CD14-positive monocyte (primary cell): ENCODE measurements at regions not wholly inside any gene's neighbourhood (a gene's known extent, or its start where the extent isn't known, plus 50 kb on each side); places are given as distances from the start of the nearest gene placed in this dataset.

Experiments used
- DNase-seq, 3 donors: peaks; one replicate each; pipeline ENCODE4 v3.0.0-alpha.2; 2011 to 2022
- H2AFZ ChIP-seq: 2 replicates; pipeline ENCODE4 v1.6.0; 2012; ENCODE audit warnings: mild to moderate bottlenecking, low read depth, low read length, inconsistent platforms; ENCODE audit not compliant: insufficient read depth, poor library complexity, severe bottlenecking
- H3K27ac ChIP-seq, 2 donors: 1 replicate in 1 of 2; 2 replicates in 1 of 2; pipeline ENCODE4 v1.5.1; 2012 to 2013; ENCODE audit warnings: low read length in 2 of 2, control low read depth in 1 of 2, inconsistent platforms in 1 of 2, low read depth in 1 of 2, mild to moderate bottlenecking in 1 of 2
- H3K27me3 ChIP-seq, 2 donors: one replicate each; pipeline versions ENCODE4 v1.6.0 to v1.6.1; 2011 to 2013; ENCODE audit warnings: low read length in 2 of 2; ENCODE audit not compliant: control insufficient read depth in 2 of 2, insufficient read depth in 2 of 2
- H3K36me3 ChIP-seq, 2 donors: replicated peaks in 1 of 2; 1 replicate in 1 of 2; 2 replicates in 1 of 2; pipeline versions ENCODE4 v1.5.1 to v1.6.1; 2012 to 2013; ENCODE audit warnings: low read length in 2 of 2, control low read depth in 1 of 2, inconsistent platforms in 1 of 2, mild to moderate bottlenecking in 1 of 2; ENCODE audit not compliant: insufficient read depth in 2 of 2, control insufficient read depth in 1 of 2
- H3K4me1 ChIP-seq, 2 donors: 1 replicate in 1 of 2; 2 replicates in 1 of 2; pipeline versions ENCODE4 v1.5.1 to v1.6.1; 2012 to 2013; ENCODE audit warnings: low read length in 2 of 2, control low read depth in 1 of 2, inconsistent platforms in 1 of 2, mild to moderate bottlenecking in 1 of 2, moderate library complexity in 1 of 2; ENCODE audit not compliant: insufficient read depth in 2 of 2, control insufficient read depth in 1 of 2
- H3K4me2 ChIP-seq: replicated peaks from 2 replicates; pipeline ENCODE3; 2012; ENCODE audit warnings: low read length, moderate library complexity, mild to moderate bottlenecking; ENCODE audit not compliant: poor library complexity, severe bottlenecking; ENCODE audit errors: extremely low read depth
- H3K4me3 ChIP-seq, 3 experiments: fragments of 200-600 bp in 1 of 3; sonication (generic) in 1 of 3; replicated peaks in 1 of 3; 1 replicate in 2 of 3; 2 replicates in 1 of 3; pipeline ENCODE4 v1.5.1; 2011 to 2013; ENCODE audit warnings: low read length in 3 of 3, mild to moderate bottlenecking in 3 of 3, control low read depth in 2 of 3, low read depth in 2 of 3, inconsistent platforms in 1 of 3, moderate library complexity in 1 of 3
- H3K79me2 ChIP-seq: 2 replicates; pipeline ENCODE4 v1.6.0; 2012; ENCODE audit warnings: mild to moderate bottlenecking, control low read depth, inconsistent platforms, low read length, moderate library complexity; ENCODE audit not compliant: insufficient read depth
- H3K9ac ChIP-seq: 2 replicates; pipeline ENCODE4 v1.6.0; 2017; ENCODE audit warnings: low read length, mild to moderate bottlenecking; ENCODE audit not compliant: insufficient read depth, poor library complexity, severe bottlenecking
- H3K9me3 ChIP-seq, 2 donors: replicated peaks in 1 of 2; 1 replicate in 1 of 2; 2 replicates in 1 of 2; pipeline versions ENCODE4 v1.5.1 to v1.6.1; 2012 to 2013; ENCODE audit warnings: low read length in 2 of 2, control low read depth in 1 of 2; ENCODE audit not compliant: control insufficient read depth in 1 of 2, insufficient read depth in 1 of 2
- H4K20me1 ChIP-seq: 2 replicates; pipeline ENCODE4 v1.6.0; 2012; ENCODE audit warnings: mild to moderate bottlenecking, low read length, control low read depth, moderate library complexity; ENCODE audit not compliant: insufficient read depth
- H3K27ac Mint-ChIP-seq, 7 donors: one replicate each; pipeline ENCODE4 v1.8.0; 2020; ENCODE audit warnings: mild to moderate bottlenecking in 7 of 7, mixed read lengths in 7 of 7, moderate library complexity in 6 of 7, inconsistent platforms in 2 of 7
- H3K27me3 Mint-ChIP-seq, 3 donors: one replicate each; pipeline ENCODE4 v1.8.0; 2021 to 2022; ENCODE audit warnings: low read depth in 3 of 3, mild to moderate bottlenecking in 3 of 3, mixed read lengths in 3 of 3, moderate library complexity in 3 of 3, inconsistent platforms in 1 of 3
- H3K36me3 Mint-ChIP-seq, 2 donors: one replicate each; pipeline ENCODE4 v1.8.0; 2020; ENCODE audit warnings: mixed read lengths in 2 of 2, inconsistent platforms in 1 of 2, mild to moderate bottlenecking in 1 of 2
- H3K4me1 Mint-ChIP-seq: one replicate; pipeline ENCODE4 v1.8.0; 2020; ENCODE audit warnings: mild to moderate bottlenecking, mixed read lengths
- H3K4me3 Mint-ChIP-seq, 2 donors: one replicate each; pipeline ENCODE4 v1.8.0; 2020; ENCODE audit warnings: mild to moderate bottlenecking in 2 of 2, mixed read lengths in 2 of 2, moderate library complexity in 1 of 2
- H3K9me3 Mint-ChIP-seq, 7 donors: one replicate each; pipeline ENCODE4 v1.8.0; 2020 to 2022; ENCODE audit warnings: mixed read lengths in 7 of 7, mild to moderate bottlenecking in 6 of 7, moderate library complexity in 6 of 7, inconsistent platforms in 2 of 7
- WGBS: methylation state at CpG from one replicate; pipeline ENCODE4 v1.1.5; 2013; ENCODE audit warnings: missing lambda C conversion rate; ENCODE audit not compliant: insufficient coverage; 5-methylcytosine and 5-hydroxymethylcytosine counted together
- intact Hi-C, 2 donors: fragments of 100-400 bp; cut with micrococcal nuclease; formaldehyde crosslinking; loops; one replicate each; pipeline versions ENCODE4 v1.15.0 to v1.15.1; 2023
- TF ChIP-seq, protein P1 (sequence below): fragments of 200-600 bp; IDR thresholded peaks from one replicate; pipeline ENCODE4 v1.8.0; 2022; ENCODE audit warnings: antibody characterized with exemption, mild to moderate bottlenecking

DNA sequence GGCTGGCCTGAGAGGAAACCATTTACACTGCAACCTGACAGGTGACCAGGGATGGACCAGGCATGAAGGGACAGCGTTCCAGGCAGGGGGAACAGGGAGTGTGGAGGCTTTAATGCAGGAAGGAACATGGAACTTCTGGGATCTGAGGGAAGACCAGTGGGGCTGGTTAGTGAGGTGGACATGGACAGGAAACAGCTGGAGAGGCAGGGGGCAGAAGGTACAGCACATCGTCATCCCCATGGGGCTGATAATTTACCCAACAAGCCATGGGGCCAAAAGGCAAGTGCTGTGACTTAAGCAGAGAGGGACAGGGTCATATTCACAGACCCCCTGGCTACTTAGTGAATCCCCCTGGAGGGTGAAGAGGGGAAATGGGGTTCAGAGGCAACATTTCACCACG, 77.0 kb upstream of the LARS2 start:
- H3K27ac Mint-ChIP-seq = no peak overlapping the region
- Histone ChIP-seq H3K4me1 (no peaks in the 10 kb centered on the region), H3K9ac (no peak overlapping the region), H4K20me1 (no peaks in the 10 kb centered on the region), H3K36me3 (no peaks in the 10 kb centered on the region), H3K9me3 (no peaks in the 10 kb centered on the region), H2AFZ (no peak overlapping the region), H3K4me3 (no peak overlapping the region), H3K4me2 (no peak overlapping the region), H3K27me3 (peaks cover 3 to 6% of the 10 kb centered on the region in 2 donors), H3K79me2 (no peaks in the 10 kb centered on the region), H3K27ac (no peak overlapping the region)
- H3K27me3 Mint-ChIP-seq = peaks cover 7 to 14% (median 9%) of the 10 kb centered on the region in 3 donors
- TF ChIP-seq, protein P1, sequence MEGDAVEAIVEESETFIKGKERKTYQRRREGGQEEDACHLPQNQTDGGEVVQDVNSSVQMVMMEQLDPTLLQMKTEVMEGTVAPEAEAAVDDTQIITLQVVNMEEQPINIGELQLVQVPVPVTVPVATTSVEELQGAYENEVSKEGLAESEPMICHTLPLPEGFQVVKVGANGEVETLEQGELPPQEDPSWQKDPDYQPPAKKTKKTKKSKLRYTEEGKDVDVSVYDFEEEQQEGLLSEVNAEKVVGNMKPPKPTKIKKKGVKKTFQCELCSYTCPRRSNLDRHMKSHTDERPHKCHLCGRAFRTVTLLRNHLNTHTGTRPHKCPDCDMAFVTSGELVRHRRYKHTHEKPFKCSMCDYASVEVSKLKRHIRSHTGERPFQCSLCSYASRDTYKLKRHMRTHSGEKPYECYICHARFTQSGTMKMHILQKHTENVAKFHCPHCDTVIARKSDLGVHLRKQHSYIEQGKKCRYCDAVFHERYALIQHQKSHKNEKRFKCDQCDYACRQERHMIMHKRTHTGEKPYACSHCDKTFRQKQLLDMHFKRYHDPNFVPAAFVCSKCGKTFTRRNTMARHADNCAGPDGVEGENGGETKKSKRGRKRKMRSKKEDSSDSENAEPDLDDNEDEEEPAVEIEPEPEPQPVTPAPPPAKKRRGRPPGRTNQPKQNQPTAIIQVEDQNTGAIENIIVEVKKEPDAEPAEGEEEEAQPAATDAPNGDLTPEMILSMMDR = no peak
- intact Hi-C loops = no loop called here
- 70% methylated on average over 2 of the region's 3 CpGs for WGBS
- H3K4me1 Mint-ChIP-seq = no peaks in the 10 kb centered on the region
- H3K9me3 Mint-ChIP-seq = peaks cover 2 to 14% (median 4%) of the 10 kb centered on the region in 7 donors
- no peak for DNase-seq
- H3K36me3 Mint-ChIP-seq = no peaks in the 10 kb centered on the region
- H3K4me3 Mint-ChIP-seq = no peak overlapping the region

DNA sequence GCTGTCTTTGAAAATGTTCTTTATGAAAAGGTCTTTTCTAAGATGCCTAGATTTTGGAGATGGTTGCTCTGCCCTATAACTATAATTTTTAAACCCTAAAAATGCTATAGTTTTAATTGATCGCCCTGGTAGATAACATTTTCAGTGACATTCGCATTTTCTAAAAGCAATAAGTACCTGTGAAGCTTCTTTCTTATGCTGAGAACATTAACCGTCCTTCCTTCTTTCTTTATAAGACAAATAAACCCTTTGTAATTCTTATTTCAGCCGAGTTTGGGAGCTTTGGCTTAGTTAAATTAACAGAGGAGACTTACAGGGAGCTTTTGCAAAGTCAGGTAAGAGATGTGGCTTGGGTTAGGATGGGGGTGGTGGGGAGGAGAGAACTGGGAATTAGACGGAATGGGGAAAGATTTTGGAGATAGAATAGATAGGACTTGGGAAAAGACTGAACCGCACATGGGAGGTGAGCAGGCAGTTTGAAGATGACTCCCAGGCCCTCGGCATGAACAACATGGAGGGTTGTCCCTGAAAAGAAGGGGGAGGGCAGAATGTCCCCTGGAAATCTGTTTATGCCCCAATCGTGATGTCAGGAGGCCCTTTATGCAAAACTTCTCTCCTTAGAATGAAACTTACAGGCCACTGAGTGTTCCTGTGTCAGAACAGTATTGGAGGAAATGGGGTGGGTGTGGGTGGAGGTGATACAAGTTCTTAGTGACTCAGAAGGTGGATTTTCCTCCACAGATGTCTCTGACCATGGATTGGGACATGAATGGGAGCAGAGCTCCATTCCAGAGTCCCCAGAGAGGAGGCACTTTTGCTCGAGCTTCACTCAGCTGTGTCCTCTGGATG, 76.2 kb upstream of the LARS2 start:
- Histone ChIP-seq H4K20me1 (no peaks in the 10 kb centered on the region), H3K9ac (no peak overlapping the region), H3K27ac (no peak overlapping the region), H3K79me2 (no peaks in the 10 kb centered on the region), H3K4me1 (no peaks in the 10 kb centered on the region), H3K9me3 (no peaks in the 10 kb centered on the region), H3K4me3 (no peak overlapping the region), H3K27me3 (peaks cover 3 to 6% of the 10 kb centered on the region in 2 donors), H3K4me2 (no peak overlapping the region), H3K36me3 (no peaks in the 10 kb centered on the region), H2AFZ (no peak overlapping the region)
- TF ChIP-seq, protein P1 = no peak
- Mint-ChIP-seq H3K4me3 (no peak overlapping the region), H3K4me1 (no peaks in the 10 kb centered on the region), H3K27ac (no peak overlapping the region), H3K27me3 (peaks cover 7 to 15% (median 9%) of the 10 kb centered on the region in 3 donors), H3K9me3 (peaks cover 2 to 12% (median 4%) of the 10 kb centered on the region in 7 donors), H3K36me3 (no peaks in the 10 kb centered on the region)
- 89% methylated on average over 4 of the region's 9 CpGs for WGBS
- no peak for DNase-seq
- intact Hi-C loops = no loop called here
